ENCODE measurements at regions not wholly inside any gene's neighbourhood (a gene's known extent, or its start where the extent isn't known, plus 50 kb on each side); places are given as distances from the start of the nearest gene placed in this dataset.
A peak's percentile ranks its signal among the peaks of the same experiment; 100 is the strongest.

DNA sequence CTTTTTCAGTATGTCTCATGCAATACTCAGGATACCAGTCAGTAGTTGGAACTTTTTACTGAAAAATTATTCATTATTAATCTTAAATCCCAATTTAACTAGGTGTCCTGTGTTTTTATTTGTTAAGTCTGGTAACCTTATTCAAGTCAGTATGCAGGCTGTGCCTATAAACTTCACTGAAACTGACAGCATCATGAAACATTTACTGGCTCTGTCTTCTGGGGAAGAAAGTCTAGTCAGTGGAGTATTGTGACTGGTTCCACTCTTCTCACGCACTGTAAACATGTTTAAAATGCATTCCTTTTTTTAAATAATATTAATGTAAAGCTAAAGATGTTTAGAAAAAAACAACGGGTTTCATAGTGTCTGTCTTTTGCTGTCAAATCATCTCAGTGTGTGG lies 739.7 kb downstream of the LTN1 start:
- H3K4me3 Mint-ChIP-seq, result no peak overlapping the region
- Histone ChIP-seq H3K27me3 (ENCODE audit: control insufficient read depth in 2 of 2, insufficient read depth in 2 of 2, low read length in 2 of 2) (no peaks in the 10 kb centered on the region), H3K36me3 (ENCODE audit: control insufficient read depth in 2 of 3, insufficient read depth in 3 of 3, low read length in 3 of 3) (no peaks in the 10 kb centered on the region), H3K4me3 (ENCODE audit: low read length) (no peak overlapping the region), H3K4me1 (ENCODE audit: control insufficient read depth in 2 of 2, insufficient read depth in 2 of 2, low read length in 2 of 2) (no peaks in the 10 kb centered on the region), H3K9me3 (ENCODE audit: control insufficient read depth in 2 of 3, low read length in 3 of 3) (no peaks in the 10 kb centered on the region), H3K27ac (ENCODE audit: low read depth, low read length) (no peak overlapping the region)
- ChIA-PET POLR2A (no interaction called here), CTCF (no interaction called here)
- H3K36me3 Mint-ChIP-seq, result no peaks in the 10 kb centered on the region
- intact Hi-C loops (cut with micrococcal nuclease), result no loop called here
- no peak for DNase-seq
- ATAC-seq, result no peak
- no peaks in the 10 kb centered on the region for H3K9me3 Mint-ChIP-seq
- H3K27me3 Mint-ChIP-seq, result peaks cover 0 to 5% (median 0%) of the 10 kb centered on the region in 5 donors
- no peaks in the 10 kb centered on the region for H3K4me1 Mint-ChIP-seq
- no peak overlapping the region for H3K27ac Mint-ChIP-seq

DNA sequence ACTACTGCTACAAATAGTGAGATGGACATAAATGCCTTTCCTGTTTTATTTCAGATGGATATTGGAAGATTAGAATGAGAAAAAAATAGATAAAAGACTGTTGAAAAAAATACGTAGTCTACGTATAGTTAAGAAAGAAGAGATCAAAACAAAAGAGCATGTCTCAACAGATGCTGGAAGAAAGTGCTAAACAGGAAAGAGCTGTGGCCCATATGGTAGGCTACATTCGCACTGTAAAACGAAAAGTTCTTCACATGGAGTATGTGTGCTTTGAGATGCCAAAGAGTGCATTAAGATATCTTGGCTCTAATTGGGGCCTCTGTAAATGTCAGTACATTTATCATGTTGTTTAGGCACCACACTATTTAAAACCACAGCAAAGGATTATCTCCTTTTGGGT lies 741.7 kb downstream of the LTN1 start:
- H3K27me3 ChIP-seq (ENCODE audit: control insufficient read depth in 2 of 2, insufficient read depth in 2 of 2, low read length in 2 of 2), result no peaks in the 10 kb centered on the region
- H3K27ac ChIP-seq (ENCODE audit: low read depth, low read length), result no peak overlapping the region
- H3K4me3 Mint-ChIP-seq, result no peak overlapping the region
- ATAC-seq (no peak), DNase-seq (no peak)
- H3K4me3 ChIP-seq (ENCODE audit: low read length), result no peak overlapping the region
- no peak overlapping the region for H3K27ac Mint-ChIP-seq
- no peaks in the 10 kb centered on the region for H3K4me1 Mint-ChIP-seq
- no peaks in the 10 kb centered on the region for H3K4me1 ChIP-seq (ENCODE audit: control insufficient read depth in 2 of 2, insufficient read depth in 2 of 2, low read length in 2 of 2)
- H3K36me3 Mint-ChIP-seq, result no peaks in the 10 kb centered on the region
- POLR2A ChIA-PET, result no interaction called here
- intact Hi-C loops (cut with micrococcal nuclease), result no loop called here
- no peaks in the 10 kb centered on the region for H3K36me3 ChIP-seq (ENCODE audit: control insufficient read depth in 2 of 3, insufficient read depth in 3 of 3, low read length in 3 of 3)
- H3K9me3 ChIP-seq (ENCODE audit: control insufficient read depth in 2 of 3, low read length in 3 of 3), result no peaks in the 10 kb centered on the region
- H3K27me3 Mint-ChIP-seq, result peaks cover 0 to 5% (median 0%) of the 10 kb centered on the region in 5 donors
- CTCF ChIA-PET, result no interaction called here
- no peaks in the 10 kb centered on the region for H3K9me3 Mint-ChIP-seq

DNA sequence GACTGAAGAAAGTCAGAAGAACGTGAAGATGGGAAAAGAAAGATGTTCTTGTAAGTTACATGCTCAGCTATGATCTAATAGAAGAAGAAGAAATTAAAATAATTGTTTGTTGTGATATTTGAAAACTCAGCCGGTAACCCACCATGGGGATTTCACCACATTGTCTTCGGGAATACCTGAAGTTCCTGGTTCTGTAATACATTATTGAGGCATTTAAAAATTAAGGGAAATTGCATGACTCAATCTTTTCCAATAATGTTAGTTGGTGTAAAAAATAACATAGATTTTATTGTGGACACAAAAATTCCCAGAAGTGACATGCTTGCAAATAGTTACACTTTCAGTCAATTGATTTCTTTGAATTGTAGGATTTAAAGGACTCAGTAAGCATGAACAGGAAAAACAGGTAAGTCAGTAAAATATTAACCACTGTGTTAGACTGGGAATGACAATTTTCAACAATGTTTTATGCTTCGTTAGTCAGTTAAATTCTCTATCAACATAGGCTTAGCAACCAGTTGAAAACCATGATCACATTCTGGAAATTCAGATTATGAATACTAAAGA lies 745.1 kb downstream of the LTN1 start:
- Mint-ChIP-seq H3K36me3 (no peaks in the 10 kb centered on the region), H3K9me3 (no peaks in the 10 kb centered on the region), H3K4me3 (no peak overlapping the region), H3K27me3 (peaks cover 0 to 4% (median 0%) of the 10 kb centered on the region in 5 donors), H3K27ac (no peak overlapping the region), H3K4me1 (no peaks in the 10 kb centered on the region)
- CTCF ChIA-PET, result no interaction called here
- Histone ChIP-seq H3K27me3 (ENCODE audit: control insufficient read depth in 2 of 2, insufficient read depth in 2 of 2, low read length in 2 of 2) (no peaks in the 10 kb centered on the region), H3K4me3 (ENCODE audit: low read length) (no peak overlapping the region), H3K4me1 (ENCODE audit: control insufficient read depth in 2 of 2, insufficient read depth in 2 of 2, low read length in 2 of 2) (no peaks in the 10 kb centered on the region), H3K27ac (ENCODE audit: low read depth, low read length) (no peak overlapping the region), H3K36me3 (ENCODE audit: control insufficient read depth in 2 of 3, insufficient read depth in 3 of 3, low read length in 3 of 3) (no peaks in the 10 kb centered on the region), H3K9me3 (ENCODE audit: control insufficient read depth in 2 of 3, low read length in 3 of 3) (no peaks in the 10 kb centered on the region)
- DNase-seq (no peak), ATAC-seq (no peak)
- intact Hi-C loops (cut with micrococcal nuclease), result no loop called here
- POLR2A ChIA-PET, result no interaction called here

- Mint-ChIP-seq H3K36me3 (no peaks in the 10 kb centered on the region), H3K4me3 (no peak overlapping the region), H3K27me3 (peaks cover 0 to 4% (median 0%) of the 10 kb centered on the region in 5 donors), H3K27ac (no peak overlapping the region), H3K4me1 (no peaks in the 10 kb centered on the region), H3K9me3 (no peaks in the 10 kb centered on the region)
- no peaks in the 10 kb centered on the region for H3K27me3 ChIP-seq (ENCODE audit: control insufficient read depth in 2 of 2, insufficient read depth in 2 of 2, low read length in 2 of 2)
- H3K9me3 ChIP-seq (ENCODE audit: control insufficient read depth in 2 of 3, low read length in 3 of 3), result no peaks in the 10 kb centered on the region
- no peak overlapping the region for H3K4me3 ChIP-seq (ENCODE audit: low read length)
- no peak for DNase-seq
- H3K36me3 ChIP-seq (ENCODE audit: control insufficient read depth in 2 of 3, insufficient read depth in 3 of 3, low read length in 3 of 3), result no peaks in the 10 kb centered on the region
- no peaks in the 10 kb centered on the region for H3K4me1 ChIP-seq (ENCODE audit: control insufficient read depth in 2 of 2, insufficient read depth in 2 of 2, low read length in 2 of 2)
- intact Hi-C loops (cut with micrococcal nuclease), result no loop called here
- H3K27ac ChIP-seq (ENCODE audit: low read depth, low read length), result no peak overlapping the region
- no peak for ATAC-seq
- CTCF ChIA-PET, result no interaction called here
- POLR2A ChIA-PET, result no interaction called here
These were observed 752.1 kb downstream of the LTN1 start for GRCh38 chr21:28240586-28240985.

- no peak overlapping the region for H3K27ac Mint-ChIP-seq
- DNase-seq, result no peak
- intact Hi-C loops (cut with micrococcal nuclease), result no loop called here
- POLR2A ChIA-PET, result no interaction called here
- peaks cover 0 to 4% (median 0%) of the 10 kb centered on the region in 5 donors for H3K27me3 Mint-ChIP-seq
- Histone ChIP-seq H3K27ac (ENCODE audit: low read depth, low read length) (no peak overlapping the region), H3K36me3 (ENCODE audit: control insufficient read depth in 2 of 3, insufficient read depth in 3 of 3, low read length in 3 of 3) (no peaks in the 10 kb centered on the region), H3K4me3 (ENCODE audit: low read length) (no peak overlapping the region), H3K27me3 (ENCODE audit: control insufficient read depth in 2 of 2, insufficient read depth in 2 of 2, low read length in 2 of 2) (no peaks in the 10 kb centered on the region), H3K9me3 (ENCODE audit: control insufficient read depth in 2 of 3, low read length in 3 of 3) (no peaks in the 10 kb centered on the region), H3K4me1 (ENCODE audit: control insufficient read depth in 2 of 2, insufficient read depth in 2 of 2, low read length in 2 of 2) (no peaks in the 10 kb centered on the region)
- H3K4me3 Mint-ChIP-seq, result no peak overlapping the region
- CTCF ChIA-PET, result no interaction called here
- ATAC-seq, result no peak
- no peaks in the 10 kb centered on the region for H3K9me3 Mint-ChIP-seq
- H3K36me3 Mint-ChIP-seq, result no peaks in the 10 kb centered on the region
- no peaks in the 10 kb centered on the region for H3K4me1 Mint-ChIP-seq
These were observed 753.3 kb downstream of the LTN1 start for GRCh38 chr21:28239340-28239739.

- Histone ChIP-seq H3K27ac (ENCODE audit: low read depth, low read length) (no peak overlapping the region), H3K36me3 (ENCODE audit: control insufficient read depth in 2 of 3, insufficient read depth in 3 of 3, low read length in 3 of 3) (no peaks in the 10 kb centered on the region), H3K27me3 (ENCODE audit: control insufficient read depth in 2 of 2, insufficient read depth in 2 of 2, low read length in 2 of 2) (no peaks in the 10 kb centered on the region), H3K4me3 (ENCODE audit: low read length) (no peak overlapping the region), H3K9me3 (ENCODE audit: control insufficient read depth in 2 of 3, low read length in 3 of 3) (no peaks in the 10 kb centered on the region), H3K4me1 (ENCODE audit: control insufficient read depth in 2 of 2, insufficient read depth in 2 of 2, low read length in 2 of 2) (no peaks in the 10 kb centered on the region)
- no peaks in the 10 kb centered on the region for H3K36me3 Mint-ChIP-seq
- peaks cover 0 to 4% (median 0%) of the 10 kb centered on the region in 11 donors for H3K9me3 Mint-ChIP-seq
- H3K27me3 Mint-ChIP-seq, result peaks cover 0 to 14% (median 6%) of the 10 kb centered on the region in 5 donors
- CTCF ChIA-PET, result no interaction called here
- H3K27ac Mint-ChIP-seq, result no peak overlapping the region
- ATAC-seq, result no peak
- POLR2A ChIA-PET, result no interaction called here
- no peak overlapping the region for H3K4me3 Mint-ChIP-seq
- intact Hi-C loops (cut with micrococcal nuclease), result no loop called here
- DNase-seq, result no peak
- H3K4me1 Mint-ChIP-seq, result no peaks in the 10 kb centered on the region
These were observed 755.0 kb downstream of the LTN1 start for GRCh38 chr21:28237661-28238060.

DNA sequence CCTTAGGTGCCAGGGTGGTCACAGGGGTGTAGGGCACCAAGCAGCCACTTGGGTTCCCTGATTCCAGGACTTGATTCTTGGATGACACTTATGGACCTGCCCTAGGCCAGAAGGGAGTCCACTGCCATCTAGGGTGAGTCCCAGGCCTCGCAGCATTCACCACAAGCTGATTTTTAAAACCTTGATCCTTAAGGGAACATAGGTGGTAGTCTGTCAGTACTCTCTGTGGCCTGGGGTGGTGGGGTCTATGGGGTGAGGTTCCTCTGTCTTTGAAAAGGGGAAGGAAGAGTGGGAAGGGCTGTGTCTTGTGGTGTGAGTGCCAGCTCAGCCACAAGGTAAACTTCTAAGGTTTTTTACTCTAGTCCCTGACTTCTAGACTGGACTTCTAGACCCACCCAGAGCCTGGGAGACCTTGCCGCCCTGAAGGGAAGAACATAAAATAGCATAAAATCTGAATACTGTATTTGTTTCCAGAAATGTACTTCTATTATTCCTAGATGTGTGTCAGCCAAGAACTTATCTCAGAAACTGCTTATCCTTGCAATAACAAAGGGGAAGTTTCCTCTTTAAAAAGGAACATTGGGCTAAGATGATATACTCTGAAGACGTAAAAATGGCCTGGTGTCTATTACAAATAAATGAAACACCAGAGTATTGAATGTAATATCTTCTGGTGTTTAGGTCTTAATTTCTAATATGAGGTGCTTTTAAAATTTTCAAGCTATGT lies 757.3 kb downstream of the LTN1 start:
- Mint-ChIP-seq H3K27me3 (peaks cover 0 to 14% (median 6%) of the 10 kb centered on the region in 5 donors), H3K36me3 (no peaks in the 10 kb centered on the region), H3K27ac (no peak overlapping the region), H3K4me1 (no peaks in the 10 kb centered on the region), H3K9me3 (peaks cover 0 to 4% (median 0%) of the 10 kb centered on the region in 11 donors), H3K4me3 (no peak overlapping the region)
- Histone ChIP-seq H3K27me3 (ENCODE audit: control insufficient read depth in 2 of 2, insufficient read depth in 2 of 2, low read length in 2 of 2) (no peaks in the 10 kb centered on the region), H3K36me3 (ENCODE audit: control insufficient read depth in 2 of 3, insufficient read depth in 3 of 3, low read length in 3 of 3) (no peaks in the 10 kb centered on the region), H3K4me3 (ENCODE audit: low read length) (no peak overlapping the region), H3K27ac (ENCODE audit: low read depth, low read length) (no peak overlapping the region), H3K4me1 (ENCODE audit: control insufficient read depth in 2 of 2, insufficient read depth in 2 of 2, low read length in 2 of 2) (no peaks in the 10 kb centered on the region), H3K9me3 (ENCODE audit: control insufficient read depth in 2 of 3, low read length in 3 of 3) (no peaks in the 10 kb centered on the region)
- DNase-seq (no peak), ATAC-seq (peak; percentile 91)
- intact Hi-C loops (cut with micrococcal nuclease), result no loop called here
- ChIA-PET CTCF (no interaction called here), POLR2A (no interaction called here)
